GM19035 (cell line): ENCODE measurements at regions not wholly inside any gene's neighbourhood (a gene's known extent, or its start where the extent isn't known, plus 50 kb on each side); places are given as distances from the start of the nearest gene placed in this dataset.
"Not testable (repeated sequence)": the region's sequence is repeated elsewhere in the genome, so short reads cannot be mapped to it uniquely, and the experiment has no call there.

Experiments
- ATAC-seq: cut with Tn5 transposase; IDR thresholded peaks from one replicate; pipeline ENCODE4 v1.9.1; 2021; ENCODE audit not compliant: unreplicated experiment

- no peak for ATAC-seq
Measured at GRCh38 chr2:67891642-67892041, 171.2 kb downstream of the C1D start.

GRCh38 chr2:67892339-67892846 is 170.4 kb downstream of the C1D start:
- ATAC-seq: no peak

- ATAC-seq: no peak
Measured at GRCh38 chr2:67895227-67895941, 167.4 kb downstream of the C1D start.

DNA sequence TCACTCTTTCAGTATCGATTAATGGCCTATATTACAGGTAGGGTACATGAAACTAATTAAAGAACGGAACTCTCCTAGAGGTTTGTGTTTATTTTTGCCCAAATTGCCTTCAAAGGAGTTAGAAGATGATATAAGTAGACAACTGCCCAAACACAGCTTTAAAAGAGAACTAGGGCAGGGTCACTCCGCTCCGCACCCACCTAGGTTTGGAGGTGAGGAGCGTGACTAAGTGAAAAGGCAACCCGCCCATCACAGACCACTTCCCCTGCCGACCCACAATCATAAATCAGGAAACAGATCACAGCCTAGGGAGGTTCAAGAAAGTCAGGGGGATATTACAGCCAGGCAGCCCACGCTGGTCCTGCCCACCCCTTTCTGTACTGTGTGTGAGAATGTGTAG is 166.7 kb downstream of the C1D start:
- ATAC-seq: no peak

DNA sequence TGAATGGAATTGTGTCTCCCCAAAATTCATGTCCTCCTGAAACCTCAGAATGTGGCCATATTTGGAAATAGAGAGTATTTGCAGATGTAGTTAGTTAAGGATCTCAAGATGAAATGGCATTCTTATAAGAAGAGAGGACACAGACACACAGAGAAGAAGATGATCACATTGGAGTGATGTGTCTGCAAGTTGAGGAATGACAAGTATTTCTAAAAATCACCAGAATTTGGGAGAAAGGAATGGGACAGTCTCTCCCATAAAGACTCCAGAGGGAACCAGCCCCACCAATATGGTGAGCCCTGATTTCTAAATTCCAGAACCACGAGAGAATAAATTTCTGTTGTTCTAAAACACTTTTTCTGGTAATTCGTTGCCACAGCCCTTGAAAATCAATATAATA is 166.3 kb downstream of the C1D start:
- ATAC-seq: no peak

GRCh38 chr2:67898595-67898994 is 164.2 kb downstream of the C1D start:
- ATAC-seq: no peak

GRCh38 chr2:67899187-67899586 is 163.6 kb downstream of the C1D start:
- no peak for ATAC-seq

- no peak for ATAC-seq
Measured at GRCh38 chr2:67900826-67901225, 162.0 kb downstream of the C1D start.

DNA sequence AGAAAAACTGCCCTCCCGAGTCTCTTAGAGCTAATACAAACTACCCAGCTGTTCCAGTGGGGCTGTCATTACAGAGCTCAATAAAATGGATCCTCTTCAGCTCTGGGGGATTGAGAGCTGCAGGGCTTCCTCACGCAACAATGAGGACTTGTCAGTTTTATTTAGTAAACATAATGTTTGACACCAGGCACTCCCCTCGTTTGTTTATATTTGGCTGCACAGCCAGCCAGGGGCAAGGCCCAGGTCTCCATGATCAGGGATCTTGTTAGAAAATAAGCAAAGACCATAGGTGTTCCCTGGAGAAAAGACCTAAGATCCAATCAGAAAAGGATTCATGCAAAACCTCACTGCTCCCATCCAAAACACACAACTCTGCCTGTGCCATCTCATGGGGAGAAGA is 158.2 kb downstream of the C1D start:
- ATAC-seq: no peak

DNA sequence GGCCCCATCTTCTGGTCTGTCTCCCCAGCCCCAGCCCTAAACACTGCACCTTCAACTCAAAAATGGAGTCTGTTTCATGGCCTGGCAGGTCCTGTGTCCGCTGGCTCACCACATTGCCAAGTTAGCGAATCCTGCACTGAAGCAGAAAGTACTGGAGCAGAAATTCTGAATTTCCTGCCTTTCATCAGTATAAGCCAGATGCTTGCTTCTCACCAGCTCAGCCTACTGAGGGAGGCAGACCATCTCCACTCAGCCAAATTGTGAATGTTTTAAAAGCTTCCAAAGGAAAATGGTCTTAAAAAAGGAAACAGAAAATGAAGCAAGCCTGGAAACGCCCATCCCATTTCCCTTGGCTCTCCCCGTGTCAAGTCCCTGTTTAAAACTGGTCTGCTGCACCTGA is 157.8 kb downstream of the C1D start:
- no peak for ATAC-seq

- not testable (repeated sequence) for ATAC-seq
Measured at GRCh38 chr2:67906547-67906946, 156.3 kb downstream of the C1D start.

DNA sequence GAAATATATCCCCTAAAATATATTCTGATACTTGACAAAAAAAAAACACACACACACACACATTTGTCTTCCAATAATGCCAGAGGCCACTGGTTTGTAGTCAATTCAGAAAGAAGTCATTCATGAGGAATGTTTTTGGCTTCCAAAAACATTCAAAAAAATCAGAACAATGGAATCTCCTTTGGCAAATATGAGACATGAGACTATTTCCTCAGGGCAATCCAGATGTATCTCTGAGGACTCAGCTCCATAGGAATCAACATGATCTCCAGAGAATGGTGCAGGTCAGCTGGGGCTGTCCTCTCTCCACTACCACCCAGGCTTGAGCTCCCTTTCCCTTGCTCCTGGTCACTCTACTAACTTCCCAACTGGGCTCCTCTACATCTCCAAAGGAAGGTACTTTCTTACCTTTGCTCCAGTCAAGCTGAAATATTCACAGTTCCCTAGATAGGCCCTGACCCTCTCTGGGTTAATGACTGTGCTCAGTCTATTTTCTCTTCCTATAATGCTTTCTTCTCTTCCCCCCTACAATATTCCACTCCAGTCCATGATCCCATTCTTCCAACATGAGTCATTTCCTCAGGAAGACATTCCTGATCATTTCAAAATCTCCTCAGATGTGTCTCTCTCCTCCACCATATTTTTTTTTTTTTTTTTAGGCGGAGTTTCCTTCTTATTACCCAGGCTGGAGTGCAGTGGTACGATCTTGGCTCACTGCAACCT is 145.3 kb downstream of the C1D start:
- ATAC-seq: no peak

DNA sequence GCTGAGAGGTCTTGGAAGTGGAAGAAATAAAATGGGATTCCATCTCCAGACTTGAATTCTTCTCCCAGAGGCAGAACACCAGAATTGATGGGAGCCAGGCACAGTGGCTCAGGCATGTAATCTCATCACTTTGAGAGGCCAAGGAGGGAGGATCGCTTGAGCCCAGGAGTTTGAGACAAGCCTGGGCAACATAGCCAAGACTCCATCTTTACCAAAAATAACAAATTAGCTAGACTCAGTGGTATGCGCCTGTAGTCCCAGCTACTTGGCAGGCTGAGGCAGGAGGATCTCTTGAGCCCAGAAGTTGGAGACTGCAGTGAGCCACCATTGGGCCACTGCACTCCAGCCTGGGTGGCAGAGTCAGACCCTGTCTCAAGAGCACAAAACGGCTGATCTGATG is 144.3 kb downstream of the C1D start:
- no peak for ATAC-seq

DNA sequence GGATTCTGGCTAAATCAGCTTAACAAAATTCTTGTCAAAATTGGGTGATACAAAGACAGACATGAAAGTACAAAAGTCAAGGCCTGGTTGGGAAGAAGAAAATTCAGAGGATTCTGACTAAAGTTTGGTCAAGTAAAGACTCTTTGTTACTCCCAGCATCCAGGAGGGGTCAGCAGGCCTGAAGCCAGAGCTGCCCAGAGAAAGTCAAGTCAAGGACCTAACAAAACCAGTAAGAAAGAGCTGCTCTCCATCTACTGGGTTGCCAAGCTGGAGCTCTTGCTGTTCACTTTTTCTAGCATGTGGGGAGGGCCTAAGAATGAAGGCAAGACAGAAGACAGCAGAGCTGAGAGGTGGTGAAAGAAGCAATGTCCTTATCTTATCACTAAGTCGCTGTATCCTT is 143.3 kb downstream of the C1D start:
- ATAC-seq: no peak

DNA sequence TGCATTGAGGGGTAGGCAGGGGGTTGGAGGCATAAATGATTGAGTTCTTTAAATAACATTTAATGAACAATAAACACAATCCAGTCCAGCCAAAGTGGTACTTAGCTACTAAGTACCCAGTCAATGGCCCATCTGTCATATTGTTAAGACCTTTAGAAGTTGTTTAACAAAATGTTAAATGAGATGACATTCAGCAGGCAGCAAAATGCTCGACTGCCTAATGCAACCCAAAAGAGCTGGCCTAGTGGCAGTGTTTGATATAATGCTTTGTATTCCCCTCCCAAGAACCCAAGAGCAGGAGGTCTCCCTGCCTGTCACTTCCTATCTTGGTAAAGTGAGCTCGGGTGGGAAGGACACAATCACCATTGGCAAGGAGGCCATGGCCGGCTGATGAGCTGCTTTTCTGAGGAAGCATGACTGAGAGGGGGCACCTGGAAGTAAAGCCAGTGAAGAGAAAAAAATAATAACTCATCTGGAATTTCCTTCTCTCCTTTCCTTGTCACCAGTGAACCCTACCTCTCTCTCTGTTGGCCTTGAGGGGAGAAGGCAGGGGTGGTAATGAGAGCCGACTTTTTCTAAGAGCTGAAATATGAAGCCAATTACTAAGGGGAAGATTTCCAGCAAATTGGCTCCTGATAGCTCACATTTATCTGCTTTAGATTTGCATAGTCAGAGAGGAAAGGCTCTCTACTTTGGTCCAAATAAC is 140.6 kb downstream of the C1D start:
- no peak for ATAC-seq

- no peak for ATAC-seq
Measured at GRCh38 chr2:67923696-67924095, 139.1 kb downstream of the C1D start.

DNA sequence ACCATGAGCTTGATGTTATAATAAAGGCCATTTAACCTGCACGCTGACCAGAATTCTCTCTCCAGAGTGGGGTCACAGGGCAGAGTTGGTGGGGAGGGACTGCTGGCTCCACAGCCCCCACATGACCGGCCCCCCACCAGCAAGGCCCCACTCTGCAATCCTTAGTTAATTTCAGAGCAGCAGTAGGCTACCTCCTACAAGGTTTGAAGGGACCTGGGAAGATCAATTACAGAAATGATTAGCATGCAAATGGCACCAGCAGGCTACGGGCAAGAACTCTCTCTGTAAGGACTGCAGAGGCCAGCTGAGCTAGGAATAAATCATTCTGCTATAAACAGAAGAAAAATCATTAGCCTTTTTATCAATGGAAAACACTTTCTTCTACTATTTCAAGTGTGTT is 135.3 kb downstream of the C1D start:
- no peak for ATAC-seq

DNA sequence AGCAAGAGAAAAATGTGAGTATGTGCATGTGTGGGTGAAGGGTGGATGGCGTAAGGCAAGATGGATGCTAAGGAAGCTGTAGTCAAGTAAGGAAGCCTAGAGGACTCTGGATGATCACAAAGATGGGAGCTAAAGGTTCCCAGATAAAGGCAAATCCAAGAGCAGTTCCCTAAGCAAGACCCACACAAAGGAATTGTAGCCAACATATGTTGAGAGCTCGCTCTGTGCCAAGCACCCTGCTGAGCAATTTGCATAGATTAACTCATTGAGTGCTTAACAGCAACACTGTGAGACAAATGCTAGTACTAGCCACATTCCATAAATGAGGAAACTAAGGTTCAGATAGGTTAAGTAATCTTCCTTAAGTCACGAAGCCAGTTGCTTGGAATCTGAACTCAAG is 132.6 kb downstream of the C1D start:
- ATAC-seq: no peak

- ATAC-seq: no peak
Measured at GRCh38 chr2:67936969-67937368, 125.8 kb downstream of the C1D start.

GRCh38 chr2:67938053-67938452 is 124.8 kb downstream of the C1D start:
- ATAC-seq: no peak

- no peak for ATAC-seq
Measured at GRCh38 chr2:67945056-67945455, 117.7 kb downstream of the C1D start.

GRCh38 chr2:67945940-67946339 is 116.9 kb downstream of the C1D start:
- no peak for ATAC-seq
